Prostate gland (tissue), 2 donors: ENCODE measurements at regions not wholly inside any gene's neighbourhood (a gene's known extent, or its start where the extent isn't known, plus 50 kb on each side); places are given as distances from the start of the nearest gene placed in this dataset.

Experiments used
- DNase-seq: peaks from one replicate; pipeline ENCODE4 v3.0.0-alpha.2; 2019; ENCODE audit warnings: low spot score
- H3K27ac ChIP-seq, 2 donors: fragments of 200-600 bp; sonication (generic); 2 replicates each; pipeline ENCODE4 v1.5.1; 2017 to 2019
- H3K27me3 ChIP-seq: fragments of 200-600 bp; sonication (generic); replicated peaks from 2 replicates; pipeline ENCODE4 v1.5.1; 2019; ENCODE audit not compliant: insufficient read depth
- H3K36me3 ChIP-seq, 2 donors: fragments of 200-600 bp; sonication (generic); 1 replicate in 1 of 2; 2 replicates in 1 of 2; pipeline versions ENCODE4 v1.5.1 to v1.8.1; 2017 to 2019
- H3K4me1 ChIP-seq: fragments of 200-600 bp; sonication (generic); replicated peaks from 2 replicates; pipeline ENCODE4 v1.5.1; 2019
- H3K4me3 ChIP-seq, 2 donors: fragments of 200-600 bp; sonication (generic); 2 replicates each; pipeline ENCODE4 v1.5.1; 2017 to 2019
- H3K9me3 ChIP-seq: fragments of 200-600 bp; sonication (generic); 2 replicates; pipeline ENCODE4 v1.5.1; 2017
- POLR2A ChIP-seq: fragments of 450-650 bp; IDR thresholded peaks from one replicate; pipeline ENCODE4 v1.6.1; 2016; ENCODE audit warnings: antibody characterized with exemption, mild to moderate bottlenecking
- POLR2AphosphoS5 ChIP-seq: sonication (generic); formaldehyde crosslinking; IDR thresholded peaks from one replicate; pipeline ENCODE4 v1.6.1; 2017; ENCODE audit warnings: antibody characterized with exemption
- WGBS: methylation state at CpG from one replicate; pipeline ENCODE4 v1.1.5; 2018; 5-methylcytosine and 5-hydroxymethylcytosine counted together
- intact Hi-C: fragments of 100-400 bp; cut with DNase I; formaldehyde crosslinking; loops from one replicate; pipeline ENCODE4 v1.14.2; 2022
- TF ChIP-seq, protein P1 (sequence below), 4 experiments: fragments of 200-600 bp in 2 of 4; fragments of 450-650 bp in 2 of 4; sonication (generic) in 2 of 4; IDR thresholded peaks; 1 replicate in 3 of 4; 2 replicates in 1 of 4; pipeline ENCODE4 v1.5.1; 2016 to 2019; ENCODE audit warnings: antibody characterized with exemption in 4 of 4, mild to moderate bottlenecking in 2 of 4, moderate library complexity in 2 of 4

GRCh38 chr3:101100361-101101009 is 107.3 kb upstream of the ABI3BP start:
- Histone ChIP-seq H3K27me3 (no peaks in the 10 kb centered on the region), H3K4me3 (no peak overlapping the region), H3K4me1 (no peaks in the 10 kb centered on the region), H3K36me3 (no peaks in the 10 kb centered on the region), H3K27ac (no peak overlapping the region), H3K9me3 (no peaks in the 10 kb centered on the region)
- WGBS = 98% methylated on average over 2 of the region's 2 CpGs
- intact Hi-C loops = no loop called here
- no peak for TF ChIP-seq POLR2A
- TF ChIP-seq, protein P1, sequence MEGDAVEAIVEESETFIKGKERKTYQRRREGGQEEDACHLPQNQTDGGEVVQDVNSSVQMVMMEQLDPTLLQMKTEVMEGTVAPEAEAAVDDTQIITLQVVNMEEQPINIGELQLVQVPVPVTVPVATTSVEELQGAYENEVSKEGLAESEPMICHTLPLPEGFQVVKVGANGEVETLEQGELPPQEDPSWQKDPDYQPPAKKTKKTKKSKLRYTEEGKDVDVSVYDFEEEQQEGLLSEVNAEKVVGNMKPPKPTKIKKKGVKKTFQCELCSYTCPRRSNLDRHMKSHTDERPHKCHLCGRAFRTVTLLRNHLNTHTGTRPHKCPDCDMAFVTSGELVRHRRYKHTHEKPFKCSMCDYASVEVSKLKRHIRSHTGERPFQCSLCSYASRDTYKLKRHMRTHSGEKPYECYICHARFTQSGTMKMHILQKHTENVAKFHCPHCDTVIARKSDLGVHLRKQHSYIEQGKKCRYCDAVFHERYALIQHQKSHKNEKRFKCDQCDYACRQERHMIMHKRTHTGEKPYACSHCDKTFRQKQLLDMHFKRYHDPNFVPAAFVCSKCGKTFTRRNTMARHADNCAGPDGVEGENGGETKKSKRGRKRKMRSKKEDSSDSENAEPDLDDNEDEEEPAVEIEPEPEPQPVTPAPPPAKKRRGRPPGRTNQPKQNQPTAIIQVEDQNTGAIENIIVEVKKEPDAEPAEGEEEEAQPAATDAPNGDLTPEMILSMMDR (IDR thresholded peaks at IDR 0.05) = no peak
- DNase-seq = no peak

- Histone ChIP-seq H3K36me3 (no peaks in the 10 kb centered on the region), H3K4me3 (no peak overlapping the region), H3K9me3 (no peaks in the 10 kb centered on the region), H3K27me3 (no peaks in the 10 kb centered on the region), H3K4me1 (no peaks in the 10 kb centered on the region), H3K27ac (no peak overlapping the region)
- TF ChIP-seq POLR2AphosphoS5 (no peak), POLR2A (no peak)
- TF ChIP-seq, protein P1 (IDR thresholded peaks at IDR 0.05) = no peak
- no peak for DNase-seq
- WGBS = 84% methylated on average over 3 of the region's 3 CpGs
- intact Hi-C loops = no loop called here
These were observed 106.6 kb upstream of the ABI3BP start for GRCh38 chr3:101099791-101100190.

- H3K4me1 ChIP-seq = no peaks in the 10 kb centered on the region
- H3K36me3 ChIP-seq = no peaks in the 10 kb centered on the region
- H3K9me3 ChIP-seq = no peaks in the 10 kb centered on the region
- intact Hi-C loops = no loop called here
- TF ChIP-seq POLR2A (no peak), POLR2AphosphoS5 (no peak)
- TF ChIP-seq, protein P1 (IDR thresholded peaks at IDR 0.05) = no peak
- H3K4me3 ChIP-seq = no peak overlapping the region
- no peaks in the 10 kb centered on the region for H3K27me3 ChIP-seq
- DNase-seq = no peak
- WGBS = 89% methylated on average over 2 of the region's 2 CpGs
- H3K27ac ChIP-seq = no peak overlapping the region
These were observed 103.2 kb upstream of the ABI3BP start for GRCh38 chr3:101096444-101096843.

- intact Hi-C loops = no loop called here
- Histone ChIP-seq H3K4me3 (no peak overlapping the region), H3K4me1 (no peaks in the 10 kb centered on the region), H3K27me3 (no peaks in the 10 kb centered on the region), H3K27ac (no peak overlapping the region), H3K9me3 (no peaks in the 10 kb centered on the region), H3K36me3 (no peaks in the 10 kb centered on the region)
- no peak for DNase-seq
- WGBS = 87% methylated on average over 5 of the region's 5 CpGs
- TF ChIP-seq POLR2A (no peak), POLR2AphosphoS5 (no peak)
- TF ChIP-seq, protein P1 (IDR thresholded peaks at IDR 0.05) = no peak
These were observed 102.6 kb upstream of the ABI3BP start for GRCh38 chr3:101095693-101096430.

DNA sequence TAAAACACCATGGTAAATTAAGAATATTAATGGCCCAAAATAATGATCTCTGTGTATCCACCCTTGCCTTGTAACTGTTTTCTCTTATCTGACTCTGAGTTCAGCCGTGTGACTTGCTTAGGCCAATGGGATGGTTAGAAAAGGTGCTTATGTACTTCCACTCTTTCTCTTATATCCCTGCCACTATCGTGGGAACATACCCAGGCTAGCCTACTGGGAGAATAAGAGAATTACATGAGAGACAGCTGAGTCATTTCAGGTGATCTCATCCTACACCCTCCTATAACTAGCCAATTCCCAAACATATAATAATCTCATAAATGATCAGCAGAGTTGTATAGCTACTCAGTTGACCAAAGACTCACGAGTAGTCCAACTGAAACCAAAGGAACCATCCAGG is 98.3 kb upstream of the ABI3BP start:
- intact Hi-C loops = no loop called here
- Histone ChIP-seq H3K27me3 (no peaks in the 10 kb centered on the region), H3K36me3 (no peaks in the 10 kb centered on the region), H3K4me3 (no peak overlapping the region), H3K4me1 (no peaks in the 10 kb centered on the region), H3K27ac (no peak overlapping the region), H3K9me3 (no peaks in the 10 kb centered on the region)
- 93% methylated on average over 3 of the region's 3 CpGs for WGBS
- no peak for DNase-seq
- TF ChIP-seq POLR2AphosphoS5 = no peak
- TF ChIP-seq, protein P1 (IDR thresholded peaks at IDR 0.05) = no peak
- no peak for TF ChIP-seq POLR2A
